ENCODE measurements at regions not wholly inside any gene's neighbourhood (a gene's known extent, or its start where the extent isn't known, plus 50 kb on each side); places are given as distances from the start of the nearest gene placed in this dataset.
A peak's percentile ranks its signal among the peaks of the same experiment; 100 is the strongest.

DNA sequence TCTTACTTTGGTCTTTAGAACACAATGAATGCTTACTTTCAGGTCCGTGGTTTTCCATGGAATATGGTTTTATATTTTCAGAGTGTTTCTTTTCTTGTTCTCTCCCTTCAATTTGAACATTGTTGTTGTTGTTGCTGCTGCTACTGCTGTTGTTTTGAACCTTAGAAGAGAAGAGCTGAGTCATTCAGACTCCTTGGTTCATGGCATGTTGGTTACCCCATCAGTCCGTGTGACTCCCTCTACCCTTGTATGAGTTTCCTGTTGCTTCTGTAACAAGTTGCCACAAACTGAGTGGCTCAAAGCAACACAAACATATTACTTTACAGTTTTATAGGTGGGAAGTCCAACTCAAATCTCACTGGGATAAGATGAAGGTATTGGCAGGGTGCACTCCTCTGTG, 511.0 kb downstream of the INSC start:
- DNase-seq: no peak

DNA sequence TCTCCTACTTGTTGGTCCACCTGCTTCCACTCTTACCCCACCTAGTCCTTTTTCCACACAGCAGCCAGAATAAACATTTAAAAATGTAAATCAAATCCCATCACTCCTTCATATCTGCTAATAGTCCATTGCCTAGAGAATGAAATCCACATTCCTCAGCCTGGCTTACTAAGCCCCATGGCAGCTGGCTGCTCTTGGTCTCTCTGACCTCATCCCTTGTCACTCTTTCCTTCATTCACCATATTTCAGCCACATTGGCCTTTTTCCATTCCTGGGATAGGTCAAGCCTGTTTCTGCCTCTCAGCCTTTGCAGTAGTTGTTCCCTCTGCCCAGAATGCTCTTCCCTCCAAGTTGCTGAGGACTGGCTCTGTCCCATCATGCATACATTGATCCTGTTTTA, 512.8 kb downstream of the INSC start:
- no peak for DNase-seq

DNA sequence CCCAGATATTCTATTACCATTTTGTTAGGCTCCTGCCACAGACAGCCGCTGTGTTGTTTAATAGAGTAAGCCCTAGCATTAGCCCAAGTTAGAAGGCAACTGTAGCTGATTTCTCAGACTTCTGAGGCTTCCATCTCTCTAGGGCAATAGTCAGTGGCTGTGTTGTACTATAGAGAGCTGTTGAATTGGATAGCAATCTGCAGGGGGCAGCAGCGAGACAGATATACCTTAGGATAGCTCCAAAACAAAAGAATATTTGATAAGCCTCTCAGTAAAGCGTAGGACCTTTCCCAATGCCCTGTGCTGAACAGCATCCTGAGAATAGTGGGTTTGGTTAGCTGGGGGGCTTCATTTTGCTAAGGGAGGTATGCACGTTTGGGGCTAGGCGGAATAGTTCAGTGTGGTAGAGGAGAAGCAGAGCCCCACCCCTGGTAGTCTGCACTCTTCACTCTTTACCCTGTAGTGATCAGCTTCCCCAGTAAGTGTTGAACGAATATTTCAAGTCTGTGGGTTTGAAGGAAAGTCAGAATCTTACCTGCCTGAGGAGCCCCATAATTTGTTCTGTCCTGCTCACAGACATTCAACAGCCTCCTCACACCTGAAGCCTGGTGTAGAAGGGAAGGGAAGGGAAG, 515.1 kb downstream of the INSC start:
- peak; percentile 66 for DNase-seq

DNA sequence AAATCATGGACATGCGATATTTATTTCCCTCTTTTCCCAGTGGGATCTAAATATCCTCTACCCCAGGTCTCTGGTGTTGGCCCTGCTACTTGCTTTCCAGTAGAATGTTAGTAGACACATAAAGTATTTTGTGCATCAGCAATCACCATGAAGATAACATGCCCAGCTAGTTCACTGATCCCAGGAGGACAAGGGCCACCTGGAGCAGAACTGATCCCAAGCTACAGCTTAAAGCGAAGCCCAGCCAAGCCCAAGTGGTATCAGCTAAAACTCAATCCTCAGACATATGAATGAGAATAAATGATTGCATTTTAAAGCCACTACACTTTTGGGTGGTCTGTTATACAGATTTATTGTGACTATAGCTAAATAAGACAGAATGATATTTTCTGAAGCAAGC, 516.2 kb downstream of the INSC start:
- no peak for DNase-seq

DNA sequence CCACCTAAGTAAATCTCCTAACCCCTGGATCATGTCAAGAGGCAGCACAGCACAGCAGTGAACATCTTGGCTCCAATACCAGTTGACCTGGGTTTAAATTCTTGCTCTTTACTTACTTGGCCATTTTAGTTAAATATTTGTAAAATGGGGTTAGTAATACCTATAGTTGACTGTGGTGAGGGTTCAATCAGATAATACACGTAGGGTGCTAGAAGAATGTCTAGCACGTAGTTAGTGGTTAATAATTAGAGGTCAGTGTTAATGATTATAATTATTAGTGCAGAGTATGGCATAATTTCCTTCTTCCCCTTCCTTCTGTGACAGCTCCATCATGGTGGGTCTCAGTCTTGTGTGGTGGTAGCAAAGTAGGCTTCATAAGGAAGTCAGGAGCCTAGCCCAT, 520.8 kb downstream of the INSC start:
- no peak for DNase-seq

DNA sequence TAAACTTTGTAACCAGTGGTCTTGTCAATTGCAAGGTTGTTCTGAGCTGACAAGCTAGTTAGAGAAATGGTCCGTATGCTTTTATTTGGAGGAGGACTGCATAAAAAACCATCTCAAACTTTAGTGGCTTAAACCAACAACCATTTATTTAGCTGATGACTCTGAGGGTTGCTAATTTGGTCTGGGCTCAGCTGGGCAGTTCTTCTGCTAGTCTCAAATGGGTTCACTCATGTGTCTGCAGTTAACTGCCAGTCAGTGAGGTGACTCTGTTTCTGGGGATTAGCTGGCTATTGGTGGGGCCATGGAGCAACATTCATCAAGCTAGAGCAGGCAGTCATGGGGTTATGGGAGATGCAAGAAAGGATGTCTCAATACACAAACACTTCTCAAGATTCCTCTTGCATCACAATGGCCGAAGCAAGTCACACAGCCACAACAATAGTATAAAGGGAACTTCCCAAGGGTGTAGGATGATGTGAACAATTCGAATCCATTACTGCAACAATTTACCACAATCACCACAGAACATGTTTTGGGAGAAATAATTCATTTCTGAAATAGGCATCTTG, 521.9 kb downstream of the INSC start:
- DNase-seq: no peak

DNA sequence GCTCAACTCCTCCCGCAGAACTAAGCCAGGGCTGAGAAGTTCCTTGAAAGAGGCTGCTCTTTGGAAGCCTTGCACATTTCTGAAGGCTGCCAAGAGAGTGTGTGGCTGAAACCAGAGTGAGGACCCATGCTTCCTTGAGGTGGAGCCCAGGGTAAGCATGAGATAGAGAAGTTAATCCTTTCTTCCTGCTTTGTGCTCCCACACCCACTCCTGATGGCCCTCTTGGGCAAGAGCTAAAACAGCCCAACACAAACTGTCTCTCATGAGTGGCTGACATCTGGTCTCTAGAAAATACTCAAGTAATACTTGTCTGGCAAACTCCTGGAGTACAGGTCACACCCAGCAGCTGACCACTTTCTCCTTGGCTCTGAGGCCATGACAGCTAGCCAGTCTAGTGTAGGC, 523.7 kb downstream of the INSC start:
- no peak for DNase-seq

DNA sequence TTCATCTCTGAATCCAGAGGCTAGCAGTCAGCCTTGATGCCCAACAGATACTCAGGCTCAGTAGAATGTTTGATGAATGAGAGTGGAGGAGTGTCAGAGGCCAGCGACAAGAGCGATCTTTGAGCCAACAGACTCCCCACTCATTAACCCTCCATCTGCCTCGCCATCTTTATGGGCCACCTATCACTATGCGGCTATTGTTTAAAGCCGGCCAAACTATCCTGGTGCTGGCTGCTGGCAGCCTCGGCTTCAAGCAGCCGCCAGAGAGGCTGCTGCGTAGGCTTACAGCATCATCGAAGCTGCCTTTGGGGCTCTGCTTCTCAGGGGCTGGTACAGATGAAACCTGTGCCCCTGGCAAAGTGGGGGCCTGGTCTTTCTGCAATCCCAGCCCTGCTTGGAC, 525.6 kb downstream of the INSC start:
- DNase-seq: no peak

DNA sequence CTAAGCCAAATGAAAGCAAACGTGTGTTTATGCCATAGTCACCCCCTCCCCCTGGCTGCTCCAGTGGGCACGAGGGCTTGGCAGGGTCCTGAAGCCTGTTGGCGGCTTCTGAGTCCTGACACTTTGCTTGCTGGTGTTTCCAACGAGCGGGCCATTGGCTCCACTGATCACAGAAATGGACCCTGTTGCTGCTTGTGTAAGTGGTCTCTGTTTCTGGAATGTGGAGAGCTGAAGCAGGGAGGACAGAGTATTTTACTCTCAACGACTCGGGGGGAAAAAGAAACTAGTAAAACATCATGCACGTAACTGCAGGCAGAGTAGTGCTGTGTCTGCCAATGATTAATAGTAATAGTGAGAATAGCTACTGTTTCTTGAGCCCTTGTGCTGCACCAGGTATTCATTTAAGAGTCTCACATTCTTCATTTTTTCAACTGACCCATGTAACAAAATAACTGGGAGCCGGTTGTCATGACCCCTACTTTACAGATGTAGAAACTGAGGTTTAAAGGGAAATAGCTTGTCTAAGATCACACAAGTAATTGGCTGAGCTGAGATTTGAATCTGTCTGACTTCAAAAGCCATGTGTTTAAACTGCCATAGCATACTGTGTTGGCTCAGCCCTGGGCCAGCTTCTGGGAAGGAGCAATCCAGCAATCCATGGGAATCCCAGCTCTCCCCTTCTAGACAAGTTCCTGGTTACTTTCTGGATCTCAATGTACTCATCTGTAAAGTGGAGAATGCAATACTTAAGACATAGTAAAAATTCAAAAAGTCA, 526.7 kb downstream of the INSC start:
- DNase-seq: no peak

DNA sequence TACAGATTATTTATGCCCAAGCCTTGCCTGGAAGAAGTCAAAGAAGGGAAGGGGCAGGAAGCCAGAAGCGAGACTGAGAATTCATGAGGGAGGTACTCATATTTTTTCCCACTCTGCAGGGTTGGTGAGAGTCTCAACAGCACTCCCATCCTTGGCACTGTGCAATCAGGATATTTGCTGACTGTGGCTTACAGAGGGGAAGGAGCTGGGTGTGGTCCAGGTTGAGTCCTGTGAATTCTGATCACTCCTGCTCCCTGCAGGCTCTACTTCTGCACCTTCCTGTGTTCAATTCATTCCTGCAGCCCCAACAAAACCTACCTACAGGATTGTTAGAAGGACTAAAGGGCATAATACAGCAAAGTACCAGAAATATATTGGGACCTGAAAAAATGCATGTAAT, 530.5 kb downstream of the INSC start:
- no peak for DNase-seq

DNA sequence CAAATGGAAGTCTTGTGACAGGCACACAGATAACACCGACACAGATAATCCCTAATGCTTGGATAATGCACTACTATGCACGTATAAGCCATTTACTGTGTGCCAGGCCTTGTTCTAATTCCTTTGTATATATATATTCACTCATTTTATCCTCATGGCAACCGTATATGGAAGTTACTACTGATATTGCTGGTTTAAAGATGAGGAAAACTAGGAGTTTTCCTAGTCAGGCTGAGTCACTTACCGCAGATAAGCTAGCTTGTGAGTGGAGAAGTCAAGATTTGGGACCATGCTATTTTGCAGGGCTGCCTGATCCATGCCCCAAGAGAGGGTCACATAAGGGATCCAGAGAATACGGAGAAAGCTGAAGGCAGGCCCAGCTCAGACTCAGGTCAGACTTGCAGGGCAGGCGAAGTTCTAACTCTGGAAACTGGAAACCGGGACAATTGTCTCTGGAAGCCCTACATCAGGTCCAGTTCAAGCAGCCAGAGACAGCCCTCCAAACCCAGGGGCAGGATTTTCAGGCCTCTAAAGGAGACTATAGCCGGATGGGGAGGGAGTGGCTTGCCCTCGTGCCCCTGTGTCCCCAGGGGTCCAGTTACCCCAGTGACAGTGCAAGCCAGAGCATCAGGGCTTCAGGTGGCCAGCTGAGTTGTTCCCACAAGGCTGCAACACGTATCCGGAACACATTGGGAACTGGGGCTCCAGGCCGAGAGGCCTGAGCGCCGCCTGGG, 534.8 kb downstream of the INSC start:
- no peak for DNase-seq

DNA sequence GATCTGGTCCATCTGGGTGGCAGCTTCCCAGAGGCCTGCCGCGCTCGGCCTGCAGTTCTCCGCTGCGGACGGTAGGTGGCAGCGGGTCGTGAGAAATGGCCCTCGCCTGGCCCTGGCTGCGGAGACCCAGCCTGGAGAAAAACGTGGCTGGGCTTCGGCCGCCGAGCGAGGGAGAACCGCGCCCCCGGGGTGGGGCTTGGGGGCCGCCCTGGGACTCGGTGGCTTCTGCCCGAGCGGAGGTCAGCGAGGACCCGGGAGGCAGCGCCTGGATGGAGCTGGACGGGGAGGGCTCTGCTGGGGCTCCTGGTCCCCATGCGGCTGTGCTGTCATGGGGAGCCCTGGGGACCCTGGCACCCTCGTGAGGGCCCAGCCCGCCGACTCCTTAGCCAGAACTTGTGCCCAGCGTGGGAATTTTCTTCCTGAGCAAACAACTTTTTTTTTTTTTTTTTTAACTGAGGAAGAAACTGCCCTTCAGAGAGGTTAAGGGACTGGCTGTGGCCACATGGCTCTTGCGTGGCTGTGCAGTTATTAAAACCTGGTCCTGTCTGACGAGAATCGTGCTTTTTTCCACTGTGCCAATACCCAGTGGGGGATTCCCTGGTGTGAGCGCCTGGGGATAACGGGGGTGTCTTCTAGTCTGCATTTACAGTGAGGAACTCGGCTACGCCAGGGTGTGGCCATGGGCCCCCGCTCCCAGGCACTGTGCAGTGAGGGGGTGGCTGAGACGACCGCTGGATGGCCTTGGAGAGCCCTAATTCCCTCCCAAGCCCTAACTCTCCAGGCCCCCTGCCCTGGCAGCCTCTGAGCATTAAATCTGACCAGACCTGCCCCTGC, 535.6 kb downstream of the INSC start:
- DNase-seq: peak; percentile 94

DNA sequence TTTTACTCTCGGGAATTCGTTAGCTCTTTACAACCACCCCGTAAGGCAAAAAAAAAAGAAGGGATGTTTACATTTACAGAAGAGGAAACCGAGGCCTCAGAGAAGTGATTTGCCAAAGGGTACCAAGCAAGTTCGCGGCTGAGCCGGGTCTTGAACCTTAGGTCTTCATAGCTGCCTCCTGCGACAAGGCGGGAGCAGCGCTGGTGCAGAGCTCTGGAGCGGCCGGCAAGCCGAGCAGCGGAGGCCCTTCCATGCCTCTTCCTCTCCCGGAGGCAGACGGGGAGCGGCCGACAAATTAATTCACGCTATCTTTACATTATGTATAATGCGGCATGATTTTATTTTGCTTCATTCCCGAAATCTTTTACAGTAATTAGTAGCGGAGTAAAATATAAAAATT, 536.3 kb downstream of the INSC start:
- DNase-seq: no peak

DNA sequence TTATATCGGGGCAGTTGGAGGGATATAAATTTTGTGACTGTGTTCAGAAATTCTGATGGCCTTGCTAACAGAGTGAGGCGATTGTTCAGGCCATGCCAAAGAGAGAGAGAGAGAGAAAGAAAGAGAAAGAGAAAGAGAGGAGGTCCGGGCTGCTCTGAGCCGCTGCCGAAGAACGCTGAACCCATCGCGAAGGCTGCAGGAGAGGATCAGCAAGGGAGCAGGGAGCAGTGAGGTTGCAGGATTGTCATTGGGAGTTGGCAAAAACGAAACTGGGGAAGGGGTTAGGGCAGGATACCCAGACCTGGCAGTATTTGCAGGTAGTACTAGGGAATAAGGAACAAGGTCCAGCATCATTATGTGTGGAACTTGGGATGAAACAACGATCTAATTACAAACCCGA, 537.1 kb downstream of the INSC start:
- DNase-seq: no peak

DNA sequence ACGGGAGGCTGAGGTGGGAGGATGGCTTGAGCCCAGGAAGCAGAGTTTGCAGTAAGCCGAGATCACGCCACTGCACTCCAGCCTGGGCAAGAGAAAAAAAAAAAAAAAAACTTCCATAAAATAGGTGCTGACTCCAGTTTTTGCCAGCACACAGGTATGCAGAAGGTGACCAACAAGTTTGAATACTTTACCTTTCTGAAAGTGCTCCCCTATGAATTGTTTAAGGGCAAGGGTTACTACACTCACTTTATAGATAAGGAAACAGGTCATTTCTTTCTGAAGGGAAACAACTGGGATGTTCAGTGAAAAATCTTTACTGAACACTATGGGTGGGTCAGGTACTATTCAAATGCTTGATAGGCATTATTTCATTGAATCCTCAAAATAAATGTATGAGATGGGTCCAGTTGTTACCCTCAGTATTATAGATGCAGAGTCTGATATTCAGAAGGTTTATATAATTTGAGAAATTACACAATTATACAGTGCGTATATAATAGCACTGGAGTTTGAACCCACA, 538.5 kb downstream of the INSC start:
- no peak for DNase-seq

DNA sequence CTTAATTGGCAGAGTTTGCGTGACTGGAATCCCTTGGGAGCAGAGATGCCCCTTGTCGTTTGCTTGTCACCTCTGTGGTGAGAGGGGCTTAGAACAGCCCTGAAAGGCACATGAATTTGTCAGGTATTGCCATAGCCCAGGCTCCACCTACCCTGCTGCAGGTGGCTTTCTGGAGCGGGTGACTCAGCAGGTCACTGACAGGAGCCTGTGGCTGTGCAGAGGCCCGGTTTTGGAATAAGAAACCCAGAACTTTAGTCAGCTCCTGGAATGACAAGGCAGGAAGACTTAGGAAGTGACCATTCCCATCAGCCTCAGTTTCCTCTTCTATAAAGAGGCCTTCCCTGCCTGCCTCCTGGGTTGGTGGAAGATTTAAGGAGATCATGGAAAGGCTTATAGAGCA, 539.7 kb downstream of the INSC start:
- no peak for DNase-seq

DNA sequence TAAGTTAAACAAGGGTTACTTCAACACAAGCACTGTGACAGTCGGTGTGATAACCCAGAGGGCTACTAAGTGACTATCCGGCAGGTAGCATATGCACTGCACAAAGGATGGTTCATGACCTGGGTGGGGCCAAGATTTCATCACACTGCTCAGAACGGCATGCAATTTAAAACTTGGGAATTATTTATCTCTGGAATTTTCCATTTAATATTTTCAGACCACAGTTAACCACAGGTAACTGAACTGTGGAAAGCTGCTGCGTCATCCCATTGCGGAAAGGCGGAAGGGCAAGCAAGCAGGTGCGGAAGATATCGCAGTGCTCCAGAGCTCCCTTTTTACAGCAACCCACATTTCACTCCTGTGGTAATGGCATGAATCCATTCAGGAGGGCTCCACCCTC, 540.8 kb downstream of the INSC start:
- DNase-seq: no peak

DNA sequence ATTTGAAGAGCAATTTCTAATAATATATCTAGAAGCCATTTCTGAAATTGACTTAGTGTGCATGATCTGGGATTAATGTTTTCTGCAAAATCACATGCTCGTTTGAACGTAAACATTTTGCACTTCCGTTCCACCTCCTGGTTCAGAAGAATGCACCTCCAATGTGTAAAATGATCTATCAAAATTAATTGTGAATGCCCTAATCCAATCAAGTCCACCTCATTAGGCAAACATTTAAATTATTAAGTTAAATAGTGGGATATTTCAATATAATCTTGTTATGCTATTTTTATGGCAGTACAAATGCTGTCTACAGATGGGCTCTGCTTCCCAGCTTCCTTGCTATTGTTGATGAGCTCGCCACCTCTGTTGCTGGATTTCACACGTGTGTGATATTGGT, 542.5 kb downstream of the INSC start:
- no peak for DNase-seq

DNA sequence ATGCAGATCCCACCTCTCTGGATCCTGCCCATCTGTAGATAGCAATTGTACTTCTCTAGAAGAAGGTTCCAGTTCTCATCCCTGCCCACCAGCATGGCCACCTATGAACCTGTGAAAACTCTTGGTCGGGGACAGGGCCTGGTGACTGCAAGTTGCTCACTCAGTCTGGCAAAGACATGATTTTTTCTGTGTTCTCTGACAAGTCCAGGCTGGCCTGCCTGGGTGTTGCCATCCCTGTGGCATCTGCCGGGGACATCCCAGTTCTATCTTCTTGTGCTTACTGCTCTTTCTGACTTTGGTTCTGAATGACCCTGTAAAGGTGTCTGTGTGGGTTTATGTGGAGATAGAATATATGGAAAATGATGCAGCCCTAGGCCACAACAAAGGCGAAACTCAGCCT, 545.8 kb downstream of the INSC start:
- no peak for DNase-seq

DNA sequence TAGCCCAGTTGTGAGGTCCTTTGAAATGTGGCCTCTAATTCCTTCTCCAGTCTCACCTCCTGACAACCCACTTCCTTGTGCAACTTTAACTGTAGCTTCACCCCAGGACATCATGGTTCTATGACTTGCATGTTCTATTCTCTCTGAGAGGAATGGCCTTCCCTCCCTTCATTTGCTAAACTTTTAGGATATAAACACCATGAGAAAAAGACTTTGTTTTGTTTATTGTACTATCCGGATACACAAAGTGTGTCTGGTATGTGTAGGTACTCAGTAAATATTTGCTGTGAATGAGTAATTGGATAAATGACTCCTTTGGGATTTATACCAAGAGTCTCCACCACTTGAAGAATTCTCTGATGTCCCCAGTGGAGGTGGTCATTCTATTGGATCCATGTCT, 547.6 kb downstream of the INSC start:
- DNase-seq: no peak

DNA sequence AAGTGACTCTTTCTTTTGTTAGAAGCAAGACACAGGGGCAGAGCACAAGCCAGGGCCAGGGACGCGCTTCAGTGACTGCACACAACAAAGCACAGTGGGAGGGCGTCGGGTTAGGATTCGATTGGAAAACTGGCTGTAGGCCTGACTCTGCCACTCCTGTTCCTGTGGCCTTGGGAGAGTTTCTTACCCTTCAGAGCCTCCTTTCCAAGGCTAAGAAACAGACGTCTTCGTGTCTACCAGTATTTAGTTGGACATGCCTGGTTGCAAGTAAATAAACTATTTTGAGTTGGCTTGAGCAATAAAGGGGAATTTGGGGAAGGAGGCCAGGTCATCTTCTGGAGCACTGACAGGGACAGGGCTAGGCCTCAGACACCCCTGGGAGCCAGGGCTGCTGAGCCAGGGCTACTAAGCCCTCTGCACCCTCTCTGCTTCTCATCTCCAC, 549.1 kb downstream of the INSC start:
- no peak for DNase-seq

DNA sequence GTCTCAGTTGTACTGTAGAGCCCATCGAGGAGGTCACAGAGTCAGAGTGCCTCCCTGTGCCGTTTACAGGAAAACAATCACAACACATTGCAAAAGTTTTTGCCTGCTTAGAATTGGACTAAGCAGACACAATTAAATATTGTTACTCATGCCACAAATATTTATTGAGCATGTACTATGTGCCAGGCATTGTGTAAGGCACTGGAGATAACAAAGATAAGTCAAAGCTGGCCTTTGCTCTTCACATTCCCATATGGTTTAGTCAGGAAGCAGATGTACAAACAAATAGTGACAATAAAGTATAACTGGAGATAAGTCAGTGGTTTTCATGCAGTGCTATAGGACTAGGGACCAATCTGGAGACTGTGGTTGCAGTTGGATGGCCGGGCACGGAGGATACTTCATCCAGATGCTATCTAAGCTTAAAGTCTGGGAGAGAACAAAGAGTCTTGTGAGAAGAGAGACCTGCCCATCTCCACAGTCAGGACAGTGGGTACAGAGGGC, 550.7 kb downstream of the INSC start:
- DNase-seq: no peak
